Liver (tissue), 8 donors: ENCODE measurements at regions not wholly inside any gene's neighbourhood (a gene's known extent, or its start where the extent isn't known, plus 50 kb on each side); places are given as distances from the start of the nearest gene placed in this dataset.

ENCODE experiments used
- DNase-seq: peaks from one replicate; pipeline ENCODE4 v3.0.0-alpha.2; 2017; ENCODE audit warnings: low spot score
- H3K27ac ChIP-seq, 2 donors: one replicate each; pipeline ENCODE4 v1.7.0; 2013; ENCODE audit warnings: inconsistent platforms in 2 of 2, low read length in 2 of 2, control low read depth in 1 of 2, low read depth in 1 of 2, mild to moderate bottlenecking in 1 of 2
- H3K27me3 ChIP-seq, 4 donors: one replicate each; pipeline versions ENCODE4 v1.6.1 to v1.7.0; 2013; ENCODE audit warnings: low read length in 3 of 4, inconsistent platforms in 1 of 4, mild to moderate bottlenecking in 1 of 4, moderate library complexity in 1 of 4; ENCODE audit not compliant: control insufficient read depth in 4 of 4, insufficient read depth in 4 of 4
- H3K36me3 ChIP-seq, 4 donors: one replicate each; pipeline versions ENCODE4 v1.6.1 to v1.7.0; 2013; ENCODE audit warnings: low read length in 3 of 4, mild to moderate bottlenecking in 3 of 4, low read depth in 1 of 4, moderate library complexity in 1 of 4; ENCODE audit not compliant: control insufficient read depth in 4 of 4, insufficient read depth in 3 of 4
- H3K4me1 ChIP-seq, 4 donors: one replicate each; pipeline versions ENCODE4 v1.6.1 to v1.7.0; 2013; ENCODE audit warnings: low read length in 3 of 4, mild to moderate bottlenecking in 3 of 4, moderate library complexity in 1 of 4; ENCODE audit not compliant: control insufficient read depth in 4 of 4, insufficient read depth in 4 of 4
- H3K4me3 ChIP-seq, 3 donors: one replicate each; pipeline versions ENCODE4 v1.6.1 to v1.7.0; 2013; ENCODE audit warnings: low read length in 3 of 3, control low read depth in 1 of 3, low read depth in 1 of 3, mild to moderate bottlenecking in 1 of 3
- H3K9ac ChIP-seq, 2 donors: one replicate each; pipeline ENCODE4 v1.7.0; 2013; ENCODE audit warnings: low read length in 2 of 2, mild to moderate bottlenecking in 2 of 2, moderate library complexity in 2 of 2, control low read depth in 1 of 2, low read depth in 1 of 2
- H3K9me3 ChIP-seq, 4 donors: one replicate each; pipeline versions ENCODE4 v1.6.1 to v1.7.0; 2013; ENCODE audit warnings: low read length in 3 of 4; ENCODE audit not compliant: control insufficient read depth in 4 of 4
- CTCF ChIP-seq: fragments of 150-350 bp; IDR thresholded peaks from 2 replicates; pipeline ENCODE4 v1.5.1; 2017; ENCODE audit warnings: improper control_type of control experiment, low read depth, low read length; ENCODE audit not compliant: missing input control
- EGR1 ChIP-seq, 2 donors: IDR thresholded peaks; 2 replicates each; pipeline ENCODE4 v1.6.1; 2016 to 2018; ENCODE audit warnings: antibody characterized with exemption in 2 of 2, low read depth in 2 of 2
- FOXA1 ChIP-seq: IDR thresholded peaks from 2 replicates; pipeline ENCODE4 v1.6.1; 2016; ENCODE audit warnings: antibody characterized with exemption
- FOXA2 ChIP-seq: IDR thresholded peaks from 2 replicates; pipeline ENCODE4 v1.6.1; 2016; ENCODE audit warnings: antibody characterized with exemption
- GABPA ChIP-seq, 2 donors: IDR thresholded peaks in 1 of 2; conservative IDR thresholded peaks in 1 of 2; 2 replicates each; pipeline ENCODE4 v1.6.1; 2016; ENCODE audit warnings: antibody characterized with exemption in 2 of 2, mild to moderate bottlenecking in 1 of 2, moderate library complexity in 1 of 2
- HNF4A ChIP-seq, 2 donors: conservative IDR thresholded peaks; 2 replicates each; pipeline ENCODE4 v1.6.1; 2016; ENCODE audit warnings: antibody characterized with exemption in 2 of 2, mild to moderate bottlenecking in 2 of 2
- HNF4G ChIP-seq: IDR thresholded peaks from 2 replicates; pipeline ENCODE4 v1.6.1; 2016; ENCODE audit warnings: antibody characterized with exemption
- JUND ChIP-seq, 2 donors: IDR thresholded peaks; 2 replicates each; pipeline ENCODE4 v1.6.1; 2016; ENCODE audit warnings: antibody characterized with exemption in 2 of 2
- NR2F2 ChIP-seq: IDR thresholded peaks from 2 replicates; pipeline ENCODE4 v1.6.1; 2016; ENCODE audit warnings: antibody characterized with exemption
- RAD21 ChIP-seq, 2 donors: IDR thresholded peaks; 2 replicates each; pipeline ENCODE4 v1.6.1; 2016; ENCODE audit warnings: antibody characterized with exemption in 2 of 2, mild to moderate bottlenecking in 2 of 2
- RXRA ChIP-seq, 2 donors: IDR thresholded peaks; 2 replicates each; pipeline ENCODE4 v1.6.1; 2017 to 2018; ENCODE audit warnings: antibody characterized with exemption in 2 of 2, mild to moderate bottlenecking in 1 of 2
- SP1 ChIP-seq: IDR thresholded peaks from 2 replicates; pipeline ENCODE4 v1.6.1; 2018; ENCODE audit warnings: antibody characterized with exemption, mild to moderate bottlenecking
- TAF1 ChIP-seq: conservative IDR thresholded peaks from 2 replicates; pipeline ENCODE4 v1.6.1; 2016; ENCODE audit warnings: antibody characterized with exemption, mild to moderate bottlenecking
- YY1 ChIP-seq: IDR thresholded peaks from 2 replicates; pipeline ENCODE4 v1.6.1; 2016; ENCODE audit warnings: antibody characterized with exemption, mild to moderate bottlenecking
- WGBS: extraction: QIAGEN DNeasy Blood & Tissue Kit; methylation state at CpG from one replicate; pipeline ENCODE4 v1.1.7; 2013; 5-methylcytosine and 5-hydroxymethylcytosine counted together
- TF ChIP-seq, protein P1 (sequence below): IDR thresholded peaks from 2 replicates; pipeline ENCODE4 v1.6.1; 2016; ENCODE audit warnings: antibody characterized with exemption
- TF ChIP-seq, protein P2 (sequence below): IDR thresholded peaks from 2 replicates; pipeline ENCODE4 v1.6.1; 2016; ENCODE audit warnings: antibody characterized with exemption
- donor health status: healthy.
- donor health status: healthy.
- donor health status: healthy.
- donor health status: healthy.
- donor health status: healthy.

GRCh38 chr22:47389201-47389600, 626.8 kb downstream of the TBC1D22A start:
- TF ChIP-seq HNF4A (conservative IDR thresholded peaks at IDR 0.05) = no peak
- TF ChIP-seq TAF1 = no peak
- 69% methylated on average over 11 of the region's 11 CpGs for WGBS

DNA sequence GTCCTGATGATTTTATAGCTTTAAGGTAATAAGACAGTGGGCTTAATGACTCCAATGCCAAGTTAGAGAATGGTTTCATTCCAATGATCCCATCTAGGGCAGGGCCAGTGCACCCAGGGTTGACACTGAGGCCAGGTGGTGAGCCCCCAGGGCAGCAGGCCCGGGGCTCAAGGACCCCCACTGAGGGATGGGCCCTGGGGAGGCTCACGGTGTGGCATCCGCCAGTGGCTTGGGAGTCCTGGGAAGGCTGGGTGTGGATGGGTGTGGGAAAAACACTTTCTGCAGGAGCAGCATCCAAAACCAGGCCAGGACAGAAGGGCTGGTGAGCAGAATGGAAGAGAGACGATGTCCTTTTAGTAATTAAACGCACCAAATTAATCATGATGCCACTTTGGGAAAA, 626.3 kb downstream of the TBC1D22A start:
- Histone ChIP-seq H3K27me3 (no peaks in the 10 kb centered on the region), H3K27ac (no peak overlapping the region), H3K9me3 (no peaks in the 10 kb centered on the region), H3K9ac (no peak overlapping the region), H3K4me3 (no peak overlapping the region), H3K4me1 (no peaks in the 10 kb centered on the region), H3K36me3 (no peaks in the 10 kb centered on the region)
- no peak for TF ChIP-seq JUND (IDR thresholded peaks at IDR 0.05)
- TF ChIP-seq FOXA2 = no peak
- no peak for TF ChIP-seq NR2F2
- TF ChIP-seq HNF4A (conservative IDR thresholded peaks at IDR 0.05) = no peak
- no peak for DNase-seq
- 57% methylated on average over 5 of the region's 5 CpGs for WGBS

More at GRCh38 chr22:47389201-47389600, 626.8 kb downstream of the TBC1D22A start:
- Histone ChIP-seq H3K9me3 (no peaks in the 10 kb centered on the region), H3K4me1 (no peaks in the 10 kb centered on the region), H3K27ac (no peak overlapping the region), H3K9ac (no peak overlapping the region), H3K27me3 (no peaks in the 10 kb centered on the region), H3K4me3 (no peak overlapping the region), H3K36me3 (no peaks in the 10 kb centered on the region)
- DNase-seq = no peak

- H3K9me3 ChIP-seq = no peaks in the 10 kb centered on the region
- H3K27ac ChIP-seq = no peak overlapping the region
- DNase-seq = no peak
- no peaks in the 10 kb centered on the region for H3K36me3 ChIP-seq
- 56% methylated on average over 7 of the region's 7 CpGs for whole genome bisulfite sequencing
- no peaks in the 10 kb centered on the region for H3K4me1 ChIP-seq
- H3K4me3 ChIP-seq = no peak overlapping the region
- no peak for TF ChIP-seq EGR1 (IDR thresholded peaks at IDR 0.05; ENCODE audit: low read depth in 2 of 2)
- no peak for TF ChIP-seq RAD21 (IDR thresholded peaks at IDR 0.05)
- no peak for TF ChIP-seq GABPA (IDR thresholded peaks at IDR 0.05 in 1 of 2, conservative IDR thresholded peaks at IDR 0.05 in 1 of 2)
- TF ChIP-seq TAF1 = no peak
- TF ChIP-seq, protein P1, sequence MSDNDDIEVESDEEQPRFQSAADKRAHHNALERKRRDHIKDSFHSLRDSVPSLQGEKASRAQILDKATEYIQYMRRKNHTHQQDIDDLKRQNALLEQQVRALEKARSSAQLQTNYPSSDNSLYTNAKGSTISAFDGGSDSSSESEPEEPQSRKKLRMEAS = no peak
- TF ChIP-seq RXRA (IDR thresholded peaks at IDR 0.05) = no peak
- no peak for TF ChIP-seq HNF4G
- TF ChIP-seq FOXA2 = no peak
- TF ChIP-seq, protein P2, sequence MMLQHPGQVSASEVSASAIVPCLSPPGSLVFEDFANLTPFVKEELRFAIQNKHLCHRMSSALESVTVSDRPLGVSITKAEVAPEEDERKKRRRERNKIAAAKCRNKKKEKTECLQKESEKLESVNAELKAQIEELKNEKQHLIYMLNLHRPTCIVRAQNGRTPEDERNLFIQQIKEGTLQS = no peak
- TF ChIP-seq NR2F2 = no peak
- TF ChIP-seq SP1 = no peak
- no peak for TF ChIP-seq YY1
- TF ChIP-seq CTCF = no peak
- TF ChIP-seq FOXA1 = no peak
- TF ChIP-seq HNF4A (conservative IDR thresholded peaks at IDR 0.05) = no peak
- no peak for TF ChIP-seq JUND (IDR thresholded peaks at IDR 0.05)
- no peak overlapping the region for H3K9ac ChIP-seq
- H3K27me3 ChIP-seq = no peaks in the 10 kb centered on the region
Measured at GRCh38 chr22:47388331-47388730, 625.9 kb downstream of the TBC1D22A start.
